Esophagus muscularis mucosa (tissue), 3 donors: ENCODE measurements at regions not wholly inside any gene's neighbourhood (a gene's known extent, or its start where the extent isn't known, plus 50 kb on each side); places are given as distances from the start of the nearest gene placed in this dataset.

Experiments
- POLR2A ChIP-seq: fragments of 450-650 bp; IDR thresholded peaks from one replicate; pipeline ENCODE4 v1.6.1; 2017; ENCODE audit warnings: antibody characterized with exemption, moderate library complexity, mild to moderate bottlenecking, low read depth
- POLR2AphosphoS5 ChIP-seq, 2 donors: sonication (generic); formaldehyde crosslinking; IDR thresholded peaks; one replicate each; pipeline ENCODE4 v1.6.1; 2017; ENCODE audit warnings: antibody characterized with exemption in 2 of 2
- TF ChIP-seq, protein P1 (sequence below), 3 experiments: fragments of 200-600 bp in 2 of 3; fragments of 450-650 bp in 1 of 3; sonication (generic) in 2 of 3; IDR thresholded peaks; one replicate each; pipeline ENCODE4 v1.5.1; 2017 to 2019; ENCODE audit warnings: antibody characterized with exemption in 3 of 3, mild to moderate bottlenecking in 2 of 3, moderate library complexity in 1 of 3

GRCh38 chr5:24732184-24732583 is 87.4 kb upstream of the CDH10 start:
- TF ChIP-seq, protein P1, sequence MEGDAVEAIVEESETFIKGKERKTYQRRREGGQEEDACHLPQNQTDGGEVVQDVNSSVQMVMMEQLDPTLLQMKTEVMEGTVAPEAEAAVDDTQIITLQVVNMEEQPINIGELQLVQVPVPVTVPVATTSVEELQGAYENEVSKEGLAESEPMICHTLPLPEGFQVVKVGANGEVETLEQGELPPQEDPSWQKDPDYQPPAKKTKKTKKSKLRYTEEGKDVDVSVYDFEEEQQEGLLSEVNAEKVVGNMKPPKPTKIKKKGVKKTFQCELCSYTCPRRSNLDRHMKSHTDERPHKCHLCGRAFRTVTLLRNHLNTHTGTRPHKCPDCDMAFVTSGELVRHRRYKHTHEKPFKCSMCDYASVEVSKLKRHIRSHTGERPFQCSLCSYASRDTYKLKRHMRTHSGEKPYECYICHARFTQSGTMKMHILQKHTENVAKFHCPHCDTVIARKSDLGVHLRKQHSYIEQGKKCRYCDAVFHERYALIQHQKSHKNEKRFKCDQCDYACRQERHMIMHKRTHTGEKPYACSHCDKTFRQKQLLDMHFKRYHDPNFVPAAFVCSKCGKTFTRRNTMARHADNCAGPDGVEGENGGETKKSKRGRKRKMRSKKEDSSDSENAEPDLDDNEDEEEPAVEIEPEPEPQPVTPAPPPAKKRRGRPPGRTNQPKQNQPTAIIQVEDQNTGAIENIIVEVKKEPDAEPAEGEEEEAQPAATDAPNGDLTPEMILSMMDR (IDR thresholded peaks at IDR 0.05): no peak
- no peak for TF ChIP-seq POLR2A
- TF ChIP-seq POLR2AphosphoS5 (IDR thresholded peaks at IDR 0.05): no peak
